Brain microvascular endothelial cell (primary cell): ENCODE measurements at regions not wholly inside any gene's neighbourhood (a gene's known extent, or its start where the extent isn't known, plus 50 kb on each side); places are given as distances from the start of the nearest gene placed in this dataset.
"Not testable (repeated sequence)": the region's sequence is repeated elsewhere in the genome, so short reads cannot be mapped to it uniquely, and the experiment has no call there.

Source experiments
- DNase-seq: peaks from one replicate; pipeline ENCODE4 v3.0.0-alpha.2; 2020
- H3K27ac ChIP-seq: fragments of 250-450 bp; sonication (Bioruptor Pico); 2 replicates; pipeline ENCODE4 v1.5.1; 2020; ENCODE audit warnings: mild to moderate bottlenecking, moderate library complexity
- H3K27me3 ChIP-seq: fragments of 250-450 bp; sonication (Bioruptor Pico); replicated peaks from 2 replicates; pipeline ENCODE4 v1.5.1; 2020; ENCODE audit warnings: mild to moderate bottlenecking
- H3K36me3 ChIP-seq: fragments of 250-450 bp; sonication (Bioruptor Pico); replicated peaks from 2 replicates; pipeline ENCODE4 v1.5.1; 2020; ENCODE audit warnings: mild to moderate bottlenecking
- H3K4me3 ChIP-seq: 2 replicates; pipeline ENCODE4 v1.5.1; 2011; ENCODE audit warnings: low read depth, mild to moderate bottlenecking, control low read depth, low read length, moderate library complexity
- CTCF ChIP-seq: IDR thresholded peaks from 2 replicates; pipeline ENCODE4 v1.5.1; 2011; ENCODE audit warnings: low read depth, mild to moderate bottlenecking, moderate library complexity, low read length, control low read depth, inconsistent platforms; ENCODE audit errors: missing control alignments
- in situ Hi-C: cut with HindIII; loops from 2 replicates; pipeline ENCODE4 v1.10.0; 2017; ENCODE audit warnings: low sequenced_read_pairs, low pct_ligation_motif_present

- Histone ChIP-seq H3K4me3 (no peak overlapping the region), H3K27me3 (no peaks in the 10 kb centered on the region), H3K27ac (no peak overlapping the region), H3K36me3 (no peaks in the 10 kb centered on the region)
- no peak for TF ChIP-seq CTCF
- no peak for DNase-seq
- in situ Hi-C loops: no loop called here
Measured at GRCh38 chr2:114345246-114345645, 97.2 kb upstream of the DPP10 start.

- H3K27ac ChIP-seq: no peak overlapping the region
- H3K36me3 ChIP-seq: no peaks in the 10 kb centered on the region
- H3K27me3 ChIP-seq: no peaks in the 10 kb centered on the region
- no peak overlapping the region for H3K4me3 ChIP-seq
- TF ChIP-seq CTCF: no peak
- in situ Hi-C loops: no loop called here
- no peak for DNase-seq
Measured at GRCh38 chr2:114346658-114347057, 95.8 kb upstream of the DPP10 start.

GRCh38 chr2:114350186-114350725 lies 92.2 kb upstream of the DPP10 start:
- no peak for DNase-seq
- in situ Hi-C loops: no loop called here
- H3K36me3 ChIP-seq: no peaks in the 10 kb centered on the region
- H3K27me3 ChIP-seq: no peaks in the 10 kb centered on the region
- no peak overlapping the region for H3K27ac ChIP-seq
- no peak for TF ChIP-seq CTCF
- H3K4me3 ChIP-seq: no peak overlapping the region

GRCh38 chr2:114352988-114353387 lies 89.5 kb upstream of the DPP10 start:
- no peaks in the 10 kb centered on the region for H3K36me3 ChIP-seq
- H3K4me3 ChIP-seq: no peak overlapping the region
- no peak for DNase-seq
- no peaks in the 10 kb centered on the region for H3K27me3 ChIP-seq
- H3K27ac ChIP-seq: no peak overlapping the region
- in situ Hi-C loops: no loop called here
- TF ChIP-seq CTCF: no peak

- H3K36me3 ChIP-seq: no peaks in the 10 kb centered on the region
- H3K4me3 ChIP-seq: no peak overlapping the region
- no peak for DNase-seq
- no peak for TF ChIP-seq CTCF
- no peak overlapping the region for H3K27ac ChIP-seq
- no peaks in the 10 kb centered on the region for H3K27me3 ChIP-seq
- in situ Hi-C loops: no loop called here
Measured at GRCh38 chr2:114354199-114354598, 88.2 kb upstream of the DPP10 start.

- no peaks in the 10 kb centered on the region for H3K36me3 ChIP-seq
- in situ Hi-C loops: no loop called here
Measured at GRCh38 chr2:114368705-114369104, 73.7 kb upstream of the DPP10 start.

GRCh38 chr2:114371721-114372120 lies 70.7 kb upstream of the DPP10 start:
- DNase-seq, H3K36me3 ChIP-seq, H3K27me3 ChIP-seq, H3K4me3 ChIP-seq, H3K27ac ChIP-seq, in situ Hi-C loops: not testable (repeated sequence)

More at GRCh38 chr2:114368705-114369104, 73.7 kb upstream of the DPP10 start:
- TF ChIP-seq CTCF: no peak
- H3K27me3 ChIP-seq: no peaks in the 10 kb centered on the region
- no peak for DNase-seq
- no peak overlapping the region for H3K4me3 ChIP-seq
- no peak overlapping the region for H3K27ac ChIP-seq
